Body of pancreas (tissue), 4 donors: ENCODE measurements at regions not wholly inside any gene's neighbourhood (a gene's known extent, or its start where the extent isn't known, plus 50 kb on each side); places are given as distances from the start of the nearest gene placed in this dataset.

Experiments used
- CTCF ChIP-seq, 7 experiments: fragments of 450-650 bp in 4 of 7; fragments of 200-600 bp in 3 of 7; sonication (generic) in 3 of 7; IDR thresholded peaks; one replicate each; pipeline ENCODE4 v1.5.1; 2016 to 2019; ENCODE audit warnings: antibody characterized with exemption in 7 of 7
- POLR2A ChIP-seq, 3 donors: fragments of 450-650 bp; IDR thresholded peaks; one replicate each; pipeline ENCODE4 v1.6.1; 2016; ENCODE audit warnings: antibody characterized with exemption in 3 of 3, mild to moderate bottlenecking in 2 of 3

GRCh38 chr10:107422681-107423080 is 258.2 kb upstream of the SORCS1 start:
- TF ChIP-seq CTCF (IDR thresholded peaks at IDR 0.05): no peak
- TF ChIP-seq POLR2A (IDR thresholded peaks at IDR 0.05): no peak
